CD4-positive, alpha-beta T cell (primary cell): ENCODE measurements at regions not wholly inside any gene's neighbourhood (a gene's known extent, or its start where the extent isn't known, plus 50 kb on each side); places are given as distances from the start of the nearest gene placed in this dataset.

Experiments used
- ATAC-seq: fragments of 200-7000 bp; cut with Tn5 transposase; one replicate; pipeline ENCODE4 v1.10.0; 2022; ENCODE audit warnings: mild to moderate bottlenecking; ENCODE audit not compliant: poor library complexity
- CTCF ChIA-PET: fragments of 350-600 bp; sonication (Branson Sonifier 250); formaldehyde crosslinking; loops from one replicate; lab custom pipeline; 2021; ENCODE audit warnings: antibody characterized with exemption, inconsistent platforms; lab: Charles Lee
- POLR2A ChIA-PET: fragments of 350-600 bp; sonication (Branson Sonifier 250); formaldehyde crosslinking; loops from one replicate; lab custom pipeline; 2021; ENCODE audit warnings: antibody characterized with exemption, inconsistent platforms; lab: Charles Lee
- DNase-seq, 14 experiments: peaks; one replicate each; pipeline ENCODE4 v3.0.0-alpha.2; 2013 to 2020; ENCODE audit warnings: mixed read lengths in 2 of 14
- H3K27ac ChIP-seq, 2 donors: one replicate each; pipeline versions ENCODE4 v1.5.1 to v1.7.0; 2013; ENCODE audit warnings: low read length in 2 of 2, low read depth in 1 of 2, mild to moderate bottlenecking in 1 of 2
- H3K27me3 ChIP-seq, 2 experiments: 1 replicate in 1 of 2; 2 replicates in 1 of 2; pipeline versions ENCODE4 v1.6.1 to v1.7.0; 2013; ENCODE audit warnings: low read length in 2 of 2, control low read depth in 1 of 2, mild to moderate bottlenecking in 1 of 2, moderate library complexity in 1 of 2; ENCODE audit not compliant: insufficient read depth in 2 of 2, control insufficient read depth in 1 of 2
- H3K36me3 ChIP-seq: one replicate; pipeline ENCODE4 v1.6.1; 2013; ENCODE audit warnings: low read length, control low read depth; ENCODE audit not compliant: insufficient read depth
- H3K4me1 ChIP-seq: one replicate; pipeline ENCODE4 v1.6.1; 2013; ENCODE audit warnings: low read length, control low read depth; ENCODE audit not compliant: insufficient read depth
- H3K4me3 ChIP-seq: one replicate; pipeline ENCODE4 v1.5.1; 2013; ENCODE audit warnings: mild to moderate bottlenecking, low read length, moderate library complexity
- H3K9me3 ChIP-seq, 2 experiments: 1 replicate in 1 of 2; 2 replicates in 1 of 2; pipeline versions ENCODE4 v1.6.1 to v1.7.0; 2013; ENCODE audit warnings: low read length in 2 of 2, mild to moderate bottlenecking in 2 of 2, control low read depth in 1 of 2, moderate library complexity in 1 of 2; ENCODE audit not compliant: control insufficient read depth in 1 of 2, insufficient read depth in 1 of 2
- H3K27ac Mint-ChIP-seq: one replicate; pipeline ENCODE4 v1.8.0; 2020; ENCODE audit warnings: mixed read lengths
- H3K27me3 Mint-ChIP-seq: one replicate; pipeline ENCODE4 v1.8.0; 2021; ENCODE audit warnings: mixed read lengths
- H3K36me3 Mint-ChIP-seq: one replicate; pipeline ENCODE4 v1.8.0; 2021; ENCODE audit warnings: low read depth, mixed read lengths
- H3K4me1 Mint-ChIP-seq: one replicate; pipeline ENCODE4 v1.8.0; 2021; ENCODE audit warnings: low read depth, mixed read lengths
- H3K4me3 Mint-ChIP-seq: one replicate; pipeline ENCODE4 v1.8.0; 2020; ENCODE audit warnings: mild to moderate bottlenecking, mixed read lengths
- H3K9me3 Mint-ChIP-seq: one replicate; pipeline ENCODE4 v1.8.0; 2020; ENCODE audit warnings: mixed read lengths
- intact Hi-C, 2 experiments: fragments of 100-400 bp; cut with DNase I in 1 of 2; cut with micrococcal nuclease in 1 of 2; formaldehyde crosslinking; loops; one replicate each; pipeline versions ENCODE4 v1.15.1 to v1.9.0; 2023 to 2025; cut with DNase I, micrococcal nuclease
- TF ChIP-seq, protein P1 (sequence below): fragments of 200-600 bp; IDR thresholded peaks from one replicate; pipeline ENCODE4 v1.8.0; 2022; ENCODE audit warnings: antibody characterized with exemption, mild to moderate bottlenecking

DNA sequence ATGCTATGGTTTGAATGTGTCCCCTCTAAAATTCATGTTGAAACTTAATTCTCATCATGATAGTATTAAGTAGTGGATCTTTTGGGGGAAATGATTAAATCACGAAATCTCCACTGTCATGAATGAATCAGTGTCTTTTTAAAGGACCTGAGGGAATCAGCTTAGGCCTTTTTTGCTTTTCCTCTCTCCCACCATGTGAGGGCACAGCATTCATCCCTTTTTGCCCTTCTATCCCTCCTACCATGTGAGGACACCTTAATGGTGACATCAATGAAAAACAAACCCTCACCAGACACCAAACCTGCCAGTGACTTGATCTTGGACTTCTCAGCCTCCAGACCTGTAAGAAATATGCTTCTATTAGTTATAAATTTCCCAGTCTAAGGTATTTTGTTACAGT lies 247.1 kb upstream of the UBE2E3 start:
- TF ChIP-seq, protein P1, sequence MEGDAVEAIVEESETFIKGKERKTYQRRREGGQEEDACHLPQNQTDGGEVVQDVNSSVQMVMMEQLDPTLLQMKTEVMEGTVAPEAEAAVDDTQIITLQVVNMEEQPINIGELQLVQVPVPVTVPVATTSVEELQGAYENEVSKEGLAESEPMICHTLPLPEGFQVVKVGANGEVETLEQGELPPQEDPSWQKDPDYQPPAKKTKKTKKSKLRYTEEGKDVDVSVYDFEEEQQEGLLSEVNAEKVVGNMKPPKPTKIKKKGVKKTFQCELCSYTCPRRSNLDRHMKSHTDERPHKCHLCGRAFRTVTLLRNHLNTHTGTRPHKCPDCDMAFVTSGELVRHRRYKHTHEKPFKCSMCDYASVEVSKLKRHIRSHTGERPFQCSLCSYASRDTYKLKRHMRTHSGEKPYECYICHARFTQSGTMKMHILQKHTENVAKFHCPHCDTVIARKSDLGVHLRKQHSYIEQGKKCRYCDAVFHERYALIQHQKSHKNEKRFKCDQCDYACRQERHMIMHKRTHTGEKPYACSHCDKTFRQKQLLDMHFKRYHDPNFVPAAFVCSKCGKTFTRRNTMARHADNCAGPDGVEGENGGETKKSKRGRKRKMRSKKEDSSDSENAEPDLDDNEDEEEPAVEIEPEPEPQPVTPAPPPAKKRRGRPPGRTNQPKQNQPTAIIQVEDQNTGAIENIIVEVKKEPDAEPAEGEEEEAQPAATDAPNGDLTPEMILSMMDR: no peak
- no peak overlapping the region for H3K4me3 Mint-ChIP-seq
- no peaks in the 10 kb centered on the region for H3K4me1 Mint-ChIP-seq
- Histone ChIP-seq H3K36me3 (no peaks in the 10 kb centered on the region), H3K27me3 (no peaks in the 10 kb centered on the region), H3K27ac (no peak overlapping the region), H3K4me3 (no peak overlapping the region), H3K4me1 (no peaks in the 10 kb centered on the region), H3K9me3 (no peaks in the 10 kb centered on the region)
- intact Hi-C loops: no loop called here
- DNase-seq: no peak
- ATAC-seq: no peak
- CTCF ChIA-PET: no interaction called here
- no peak overlapping the region for H3K27ac Mint-ChIP-seq
- POLR2A ChIA-PET: no interaction called here
- H3K27me3 Mint-ChIP-seq: peaks cover 7% of the 10 kb centered on the region
- H3K9me3 Mint-ChIP-seq: no peaks in the 10 kb centered on the region
- no peaks in the 10 kb centered on the region for H3K36me3 Mint-ChIP-seq

DNA sequence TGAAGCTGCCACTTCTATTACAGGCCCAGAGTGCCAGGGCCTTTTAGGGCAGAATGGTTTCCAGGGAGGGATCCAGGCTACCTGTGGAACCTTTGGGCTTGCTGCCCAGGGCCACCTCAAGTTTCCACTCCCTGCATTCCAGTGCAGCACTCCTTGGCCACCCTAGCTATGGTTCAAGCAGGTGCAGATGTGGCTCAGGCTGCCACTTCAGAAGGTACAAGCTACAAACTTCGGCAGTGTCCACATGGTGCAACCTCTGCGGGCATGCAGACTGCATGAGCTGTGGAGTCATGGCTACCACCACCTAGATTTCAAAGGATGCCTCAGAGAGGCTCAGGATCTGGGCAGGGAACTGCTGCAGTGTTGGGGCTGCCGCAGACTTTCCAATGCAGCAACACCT lies 248.1 kb upstream of the UBE2E3 start:
- DNase-seq (no peak), ATAC-seq (no peak)
- Histone ChIP-seq H3K27me3 (no peaks in the 10 kb centered on the region), H3K4me3 (no peak overlapping the region), H3K9me3 (no peaks in the 10 kb centered on the region), H3K4me1 (no peaks in the 10 kb centered on the region), H3K27ac (no peak overlapping the region), H3K36me3 (no peaks in the 10 kb centered on the region)
- intact Hi-C loops: no loop called here
- POLR2A ChIA-PET: no interaction called here
- Mint-ChIP-seq H3K27me3 (peaks cover 11% of the 10 kb centered on the region), H3K4me3 (no peak overlapping the region), H3K4me1 (no peaks in the 10 kb centered on the region), H3K36me3 (no peaks in the 10 kb centered on the region), H3K9me3 (no peaks in the 10 kb centered on the region), H3K27ac (no peak overlapping the region)
- TF ChIP-seq, protein P1: no peak
- CTCF ChIA-PET: no interaction called here

DNA sequence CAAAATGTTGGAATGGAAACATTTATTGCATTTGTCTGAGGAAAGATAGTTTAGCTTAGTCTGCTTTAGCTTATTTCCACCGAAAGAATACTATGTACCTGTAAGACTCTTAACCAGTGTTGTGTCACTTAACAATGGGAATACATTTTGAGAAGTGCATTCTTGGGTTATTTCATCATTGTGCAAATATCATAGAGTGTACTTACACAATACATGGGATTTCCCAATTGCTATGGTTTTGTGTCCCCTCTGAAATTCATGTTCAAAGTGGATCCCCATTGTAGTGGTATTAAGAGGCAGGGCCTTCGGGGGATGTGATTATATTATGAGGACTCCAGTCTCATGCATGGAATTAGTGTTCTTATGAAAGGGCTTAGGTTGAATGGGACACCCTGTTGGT lies 249.4 kb upstream of the UBE2E3 start:
- ATAC-seq (no peak), DNase-seq (no peak)
- no peak overlapping the region for H3K4me3 ChIP-seq
- no peak overlapping the region for H3K27ac ChIP-seq
- no peaks in the 10 kb centered on the region for H3K9me3 ChIP-seq
- no peaks in the 10 kb centered on the region for H3K27me3 ChIP-seq
- no peak overlapping the region for H3K27ac Mint-ChIP-seq
- intact Hi-C loops: no loop called here
- H3K36me3 ChIP-seq: no peaks in the 10 kb centered on the region
- H3K4me1 Mint-ChIP-seq: no peaks in the 10 kb centered on the region
- no peak overlapping the region for H3K4me3 Mint-ChIP-seq
- H3K9me3 Mint-ChIP-seq: no peaks in the 10 kb centered on the region
- H3K4me1 ChIP-seq: no peaks in the 10 kb centered on the region
- H3K36me3 Mint-ChIP-seq: no peaks in the 10 kb centered on the region
- peaks cover 11% of the 10 kb centered on the region for H3K27me3 Mint-ChIP-seq
- TF ChIP-seq, protein P1: no peak
- ChIA-PET POLR2A (no interaction called here), CTCF (no interaction called here)
